HG03575 (cell line): ENCODE measurements at regions not wholly inside any gene's neighbourhood (a gene's known extent, or its start where the extent isn't known, plus 50 kb on each side); places are given as distances from the start of the nearest gene placed in this dataset.
"Not testable (repeated sequence)": the region's sequence is repeated elsewhere in the genome, so short reads cannot be mapped to it uniquely, and the experiment has no call there.

Experiments used
- ATAC-seq: cut with Tn5 transposase; IDR thresholded peaks from one replicate; pipeline ENCODE4 v1.9.1; 2021; ENCODE audit not compliant: unreplicated experiment, insufficient number of reproducible peaks, low FRiP score; ENCODE audit errors: extremely low read depth

DNA sequence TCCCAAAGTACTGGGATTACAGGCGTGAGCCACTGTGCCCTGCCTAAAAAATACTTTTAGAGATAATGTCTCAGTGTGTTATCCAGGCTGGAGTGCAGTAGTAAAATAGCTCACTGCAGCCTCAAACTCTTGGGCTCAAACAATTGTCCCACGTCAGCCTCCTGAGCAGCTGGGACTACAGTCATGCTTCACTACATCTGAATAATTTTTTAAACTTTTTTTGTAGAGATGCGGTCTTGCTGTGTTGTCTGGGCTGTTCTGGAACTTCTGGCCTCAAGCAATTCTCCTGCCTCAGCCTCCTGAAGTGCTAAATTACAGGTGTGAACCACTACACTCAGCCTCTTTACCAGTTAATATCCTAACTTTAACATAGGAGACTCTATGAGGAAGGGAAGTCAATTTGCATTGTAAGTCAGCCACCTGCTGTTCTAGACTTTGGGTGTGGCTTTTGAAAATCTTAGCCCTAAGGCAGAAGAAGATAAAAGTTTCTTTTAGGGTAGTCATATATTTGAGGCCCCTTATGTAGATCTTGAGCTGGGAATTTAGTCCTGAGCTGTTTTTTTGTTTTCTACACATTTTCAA is 78.2 kb upstream of the RASGRP1 start:
- ATAC-seq: no peak

DNA sequence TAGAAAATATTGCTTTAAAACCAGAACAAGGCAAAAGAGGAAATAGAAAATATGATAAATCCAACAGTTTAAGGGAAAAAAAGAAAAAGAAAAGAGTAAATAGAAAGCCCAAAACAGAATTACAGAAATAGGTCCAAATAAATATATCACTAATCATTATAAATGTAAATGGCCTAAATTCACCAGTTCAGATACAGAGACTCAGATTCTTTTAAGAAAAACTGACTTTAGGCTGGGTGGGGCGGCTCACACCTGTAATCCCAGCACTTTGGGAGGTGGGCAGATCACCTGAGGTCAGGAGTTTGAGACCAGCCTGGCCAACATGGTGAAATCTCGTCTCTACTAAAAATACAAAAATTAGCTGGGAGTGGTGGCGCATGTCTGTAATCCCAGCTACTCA is 79.7 kb upstream of the RASGRP1 start:
- ATAC-seq: not testable (repeated sequence)

GRCh38 chr15:38646716-38647115 is 82.1 kb upstream of the RASGRP1 start:
- ATAC-seq: no peak

- ATAC-seq: no peak
Observed at GRCh38 chr15:38647683-38648082, 83.1 kb upstream of the RASGRP1 start.

DNA sequence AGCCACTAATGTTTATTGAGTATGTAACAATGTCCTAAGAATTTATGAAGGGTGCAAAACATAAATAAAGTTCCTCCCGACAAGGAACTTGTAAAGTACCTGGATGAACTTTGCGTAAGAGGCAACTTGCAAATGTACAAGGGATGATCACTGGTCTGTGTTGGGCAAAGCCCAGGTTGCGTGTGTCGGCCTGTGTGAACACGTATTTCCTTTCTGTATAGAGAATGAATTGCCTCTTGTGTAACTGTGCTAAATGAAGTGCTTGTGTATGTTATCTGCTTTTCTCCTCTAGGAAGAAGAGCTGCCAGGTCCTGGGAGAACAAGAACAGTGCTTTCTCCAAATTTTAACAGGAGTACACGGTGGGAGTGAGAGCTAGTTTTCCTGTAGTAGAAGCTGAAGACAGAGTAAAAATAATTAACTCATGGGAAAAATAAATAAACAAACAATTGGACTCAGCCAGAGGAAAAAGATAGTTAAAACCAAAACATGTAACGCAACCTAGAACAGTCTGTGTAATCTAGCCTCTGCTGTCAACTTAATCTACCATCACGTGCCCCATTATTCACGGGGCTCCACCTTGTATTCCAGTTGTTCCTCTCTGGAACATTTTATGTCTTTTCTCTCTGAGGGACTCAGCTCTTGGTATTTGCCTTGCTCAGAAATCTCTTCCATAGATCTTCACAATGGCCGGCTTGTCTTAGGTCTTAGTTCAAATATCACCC is 83.7 kb upstream of the RASGRP1 start:
- no peak for ATAC-seq

DNA sequence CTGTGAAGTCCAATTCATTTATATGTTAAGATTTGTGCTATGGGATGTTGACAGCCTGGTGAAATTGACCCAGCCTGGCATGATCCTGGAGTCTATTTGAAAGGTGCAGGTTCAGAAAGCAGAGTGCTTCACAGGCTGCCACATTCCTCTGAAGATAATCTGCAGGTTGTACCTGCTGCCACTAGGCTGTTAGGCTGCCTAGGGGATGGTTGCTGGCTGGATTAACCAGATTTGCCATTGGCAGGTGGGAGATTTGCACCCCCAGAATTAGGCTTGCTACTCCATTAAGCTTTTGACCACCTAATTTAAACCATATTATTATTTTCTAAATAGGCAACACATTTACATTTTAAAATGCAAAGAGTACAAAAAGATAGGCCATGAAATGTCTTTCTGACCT is 85.8 kb upstream of the RASGRP1 start:
- ATAC-seq: no peak

GRCh38 chr15:38650936-38651327 is 86.3 kb upstream of the RASGRP1 start:
- ATAC-seq: no peak

DNA sequence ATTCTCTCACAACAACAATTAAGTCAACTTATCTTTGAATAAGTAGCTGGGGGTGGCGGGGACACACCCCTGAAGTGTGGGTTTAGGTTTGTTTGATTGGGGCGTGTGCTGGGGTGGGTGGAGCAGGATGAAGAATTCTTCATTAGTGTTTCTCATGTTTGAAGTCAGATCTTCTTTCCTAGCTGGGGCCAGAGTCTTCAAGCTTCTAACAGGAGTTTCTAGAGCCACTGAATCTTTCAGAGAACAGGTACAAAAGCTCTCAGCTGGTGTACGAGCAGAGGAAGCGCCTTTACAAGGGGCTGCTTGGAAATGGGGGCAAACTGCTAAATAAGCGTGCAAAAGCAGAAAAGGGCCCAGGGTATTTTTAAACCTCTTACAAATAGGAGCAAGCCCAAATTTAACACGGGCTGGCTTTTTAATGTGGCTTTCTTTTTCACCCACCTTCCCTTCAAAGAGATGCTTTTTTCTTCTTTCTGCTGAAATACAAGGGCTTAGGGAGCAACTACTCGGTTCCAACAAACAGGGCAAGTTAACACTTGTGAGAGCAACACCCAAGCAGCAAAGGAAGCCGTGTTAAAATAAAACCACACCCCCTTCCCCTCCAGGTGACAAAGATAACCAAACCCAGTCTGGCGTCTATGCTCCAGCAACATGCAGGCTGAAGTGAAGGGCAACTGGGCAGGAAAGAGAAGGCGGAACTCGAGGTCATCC is 86.9 kb upstream of the RASGRP1 start:
- ATAC-seq: no peak

DNA sequence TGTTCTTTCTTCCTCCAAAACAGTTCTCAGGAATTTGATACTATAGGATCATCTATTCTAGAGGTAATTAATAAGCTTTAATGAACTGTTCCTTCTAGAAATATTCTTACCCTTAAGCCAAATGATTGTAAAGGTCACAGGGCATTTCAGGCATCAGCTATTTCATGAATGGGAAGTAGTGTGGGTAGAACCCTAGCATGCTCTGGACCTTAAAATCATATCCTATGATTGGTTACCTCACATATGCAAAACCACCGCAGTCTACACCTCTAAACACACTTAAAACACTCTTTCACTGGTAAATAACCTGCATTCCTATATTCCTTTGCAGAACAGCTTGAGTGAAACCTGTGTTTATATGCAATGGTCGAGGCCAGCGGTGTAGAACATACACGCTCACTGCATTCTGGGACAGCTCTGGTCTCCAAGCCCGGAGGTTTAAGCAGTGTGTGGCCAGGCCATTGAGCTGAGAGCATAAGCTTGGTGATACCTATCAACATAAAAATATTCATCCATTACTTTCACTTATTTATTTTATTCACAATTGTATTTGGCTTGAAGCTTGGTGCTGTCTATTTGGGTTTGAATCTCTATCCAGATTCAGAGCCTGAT is 87.7 kb upstream of the RASGRP1 start:
- ATAC-seq: no peak

DNA sequence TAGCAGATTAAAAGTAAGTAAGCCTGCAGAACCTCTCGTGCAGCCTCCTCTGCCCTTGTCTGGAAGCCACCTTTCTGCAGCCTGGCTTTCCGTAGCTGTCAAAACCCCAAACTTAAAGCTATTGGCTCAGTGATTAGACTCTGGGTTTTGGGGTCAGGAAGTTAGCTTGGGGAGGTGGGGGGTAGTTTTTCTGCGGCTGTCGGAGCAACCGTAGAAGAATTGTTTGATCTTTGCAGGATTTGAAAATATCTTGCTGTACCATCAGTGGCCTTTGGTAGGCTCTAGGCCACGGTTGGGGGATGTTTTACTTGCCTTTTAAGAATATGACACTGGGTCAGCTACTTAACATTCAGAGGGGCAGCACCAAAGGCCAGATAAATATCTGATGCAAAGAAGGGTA is 88.4 kb upstream of the RASGRP1 start:
- ATAC-seq: no peak

DNA sequence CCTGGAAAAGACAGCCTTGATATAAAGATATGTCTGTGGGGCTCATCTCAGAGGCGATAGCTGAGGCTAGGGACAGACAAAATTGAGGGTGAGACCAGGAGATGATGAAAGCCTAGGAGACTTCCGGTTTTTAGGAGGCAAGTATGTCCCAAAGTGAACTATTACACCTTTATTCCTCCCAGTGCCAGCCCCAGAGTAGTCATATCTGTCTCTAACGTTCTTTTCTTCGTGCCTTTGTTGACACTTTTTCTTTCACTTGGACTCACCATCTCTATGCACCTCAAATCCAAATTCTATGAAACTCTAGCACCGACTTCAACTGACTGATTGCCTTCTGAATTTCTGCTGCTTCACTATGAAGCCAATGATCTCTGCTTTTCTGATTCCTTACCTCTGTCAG is 93.8 kb upstream of the RASGRP1 start:
- ATAC-seq: no peak

- ATAC-seq: no peak
Observed at GRCh38 chr15:38660738-38661137, 96.1 kb upstream of the RASGRP1 start.

- ATAC-seq: no peak
Observed at GRCh38 chr15:38662033-38662802, 97.6 kb upstream of the RASGRP1 start.

- ATAC-seq: no peak
Observed at GRCh38 chr15:38662805-38663204, 98.2 kb upstream of the RASGRP1 start.

DNA sequence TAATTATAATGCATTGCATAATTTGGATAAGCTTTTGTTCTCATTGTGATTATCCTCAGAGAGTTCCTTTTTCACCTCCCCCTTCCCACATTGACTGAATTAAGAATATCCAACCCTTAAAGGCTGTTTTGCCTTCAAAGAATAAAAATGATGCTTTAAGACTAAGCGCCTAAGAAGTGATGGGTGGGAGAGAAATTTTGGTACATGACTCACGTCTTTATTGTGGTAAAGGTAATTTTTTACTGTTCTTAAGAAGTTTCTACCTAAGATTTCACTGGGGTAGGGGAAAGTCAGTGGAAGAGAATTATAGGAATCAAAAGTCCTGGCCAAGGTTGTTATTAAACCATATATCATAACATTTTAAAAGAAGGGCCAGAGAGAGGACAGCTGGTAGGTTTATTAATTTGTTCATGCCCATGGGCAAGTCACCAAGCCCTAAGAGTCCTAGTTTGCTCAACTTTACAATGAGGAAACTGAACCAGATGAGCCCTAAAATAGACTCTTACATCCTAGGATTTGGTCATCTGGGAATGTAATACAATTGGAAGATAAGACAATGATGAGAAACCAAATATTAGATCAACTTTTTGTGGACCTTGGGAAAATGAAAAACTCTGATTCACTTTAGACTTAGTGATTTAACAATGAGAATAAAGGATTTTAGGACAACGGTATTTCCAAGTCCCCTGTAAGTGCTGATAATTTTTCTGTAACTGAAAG is 101.1 kb upstream of the RASGRP1 start:
- no peak for ATAC-seq

GRCh38 chr15:38666865-38667510 is 102.4 kb upstream of the RASGRP1 start:
- no peak for ATAC-seq

- no peak for ATAC-seq
Observed at GRCh38 chr15:38667890-38668850, 103.6 kb upstream of the RASGRP1 start.
